Caco-2 (cell line): ENCODE measurements at regions not wholly inside any gene's neighbourhood (a gene's known extent, or its start where the extent isn't known, plus 50 kb on each side); places are given as distances from the start of the nearest gene placed in this dataset.

Experiments used
- BruUV-seq: library from RNA; stranded (reverse); fragments of 400-500 nt; replicated peaks from 2 replicates; lab custom pipeline; 2021; lab: Mats Ljungman, UMichigan
- CTCF ChIA-PET: fragments of 300-600 bp; sonication (Branson Sonifier 250); formaldehyde crosslinking; loops from one replicate; lab custom pipeline; 2022; ENCODE audit warnings: antibody characterized with exemption; lab: Charles Lee
- POLR2A ChIA-PET: fragments of 300-600 bp; sonication (Branson Sonifier 250); formaldehyde crosslinking; loops from one replicate; lab custom pipeline; 2022; ENCODE audit warnings: antibody characterized with exemption; lab: Charles Lee
- DNase-seq, 2 experiments: peaks; one replicate each; pipeline versions ENCODE4 v3.0.0 to v3.0.0-alpha.2; 2020 to 2022
- H3K27me3 ChIP-seq: replicated peaks from 2 replicates; pipeline ENCODE4 v1.6.0; 2011; ENCODE audit warnings: low read length; ENCODE audit not compliant: control insufficient read depth, insufficient read depth
- H3K36me3 ChIP-seq: 2 replicates; pipeline ENCODE4 v1.5.1; 2011; ENCODE audit warnings: low read length; ENCODE audit not compliant: control insufficient read depth, insufficient read depth
- H3K4me1 ChIP-seq: fragments of 250-450 bp; sonication (Bioruptor Pico); 2 replicates; pipeline ENCODE4 v1.5.1; 2020; ENCODE audit warnings: mild to moderate bottlenecking
- H3K4me3 ChIP-seq: 2 replicates; pipeline ENCODE4 v1.5.1; 2011; ENCODE audit warnings: low read depth, mild to moderate bottlenecking, control low read depth, low read length
- H3K9me3 ChIP-seq: fragments of 250-450 bp; sonication (Bioruptor Pico); 2 replicates; pipeline ENCODE4 v1.5.1; 2020; ENCODE audit warnings: mild to moderate bottlenecking, moderate library complexity
- H3K27ac Mint-ChIP-seq: one replicate; pipeline ENCODE4 v1.8.0; 2022; ENCODE audit warnings: mixed read lengths; ENCODE audit not compliant: unreplicated experiment
- H3K27me3 Mint-ChIP-seq: one replicate; pipeline ENCODE4 v1.8.0; 2022; ENCODE audit warnings: mixed read lengths; ENCODE audit not compliant: insufficient read depth, unreplicated experiment
- H3K36me3 Mint-ChIP-seq: one replicate; pipeline ENCODE4 v1.8.0; 2022; ENCODE audit warnings: mild to moderate bottlenecking, mixed read lengths; ENCODE audit not compliant: insufficient read depth, unreplicated experiment
- H3K4me1 Mint-ChIP-seq: one replicate; pipeline ENCODE4 v1.8.0; 2022; ENCODE audit warnings: low read depth, mixed read lengths; ENCODE audit not compliant: unreplicated experiment
- H3K4me3 Mint-ChIP-seq: one replicate; pipeline ENCODE4 v1.8.0; 2022; ENCODE audit warnings: mild to moderate bottlenecking, moderate library complexity, mixed read lengths; ENCODE audit not compliant: unreplicated experiment
- H3K9me3 Mint-ChIP-seq: one replicate; pipeline ENCODE4 v1.8.0; 2022; ENCODE audit warnings: mixed read lengths; ENCODE audit not compliant: unreplicated experiment
- CTCF ChIP-seq, 2 experiments: fragments of 200-600 bp in 1 of 2; IDR thresholded peaks; 1 replicate in 1 of 2; 2 replicates in 1 of 2; pipeline versions ENCODE4 v1.5.1 to v1.8.0; 2011 to 2022; ENCODE audit warnings: antibody characterized with exemption in 1 of 2, control low read depth in 1 of 2, inconsistent platforms in 1 of 2, low read depth in 1 of 2, low read length in 1 of 2, mild to moderate bottlenecking in 1 of 2, moderate library complexity in 1 of 2; ENCODE audit not compliant: insufficient read depth in 1 of 2, severe bottlenecking in 1 of 2, unreplicated experiment in 1 of 2
- intact Hi-C: fragments of 100-400 bp; cut with micrococcal nuclease; formaldehyde crosslinking; loops from one replicate; pipeline ENCODE4 v1.10.0; 2022; ENCODE audit not compliant: unreplicated experiment

GRCh38 chr6:105750089-105750488 is 336.0 kb upstream of the PRDM1 start:
- intact Hi-C loops: no loop called here
- no peak overlapping the region for H3K4me3 ChIP-seq
- no peak for TF ChIP-seq CTCF (IDR thresholded peaks at IDR 0.05; ENCODE audit: insufficient read depth in 1 of 2, low read depth in 1 of 2, low read length in 1 of 2, severe bottlenecking in 1 of 2, unreplicated experiment in 1 of 2)
- ChIA-PET POLR2A (no interaction called here), CTCF (no interaction called here)
- no peaks in the 10 kb centered on the region for H3K27me3 ChIP-seq
- no peaks in the 10 kb centered on the region for H3K9me3 ChIP-seq
- no TSS peak for BruUV-seq
- Mint-ChIP-seq H3K9me3 (no peaks in the 10 kb centered on the region), H3K36me3 (no peaks in the 10 kb centered on the region), H3K4me1 (peaks cover 5% of the 10 kb centered on the region), H3K27ac (no peak overlapping the region), H3K4me3 (no peak overlapping the region), H3K27me3 (no peaks in the 10 kb centered on the region)
- no peak for DNase-seq
- H3K4me1 ChIP-seq: no peaks in the 10 kb centered on the region
- H3K36me3 ChIP-seq: no peaks in the 10 kb centered on the region

GRCh38 chr6:105748737-105749161 is 337.4 kb upstream of the PRDM1 start:
- Mint-ChIP-seq H3K27me3 (no peaks in the 10 kb centered on the region), H3K4me1 (peaks cover 5% of the 10 kb centered on the region), H3K9me3 (no peaks in the 10 kb centered on the region), H3K27ac (no peak overlapping the region), H3K36me3 (no peaks in the 10 kb centered on the region), H3K4me3 (no peak overlapping the region)
- no peak for TF ChIP-seq CTCF (IDR thresholded peaks at IDR 0.05; ENCODE audit: insufficient read depth in 1 of 2, low read depth in 1 of 2, low read length in 1 of 2, severe bottlenecking in 1 of 2, unreplicated experiment in 1 of 2)
- H3K27me3 ChIP-seq: no peaks in the 10 kb centered on the region
- no TSS peak for BruUV-seq
- no peaks in the 10 kb centered on the region for H3K4me1 ChIP-seq
- DNase-seq: no peak
- CTCF ChIA-PET: no interaction called here
- intact Hi-C loops: no loop called here
- no peaks in the 10 kb centered on the region for H3K9me3 ChIP-seq
- H3K36me3 ChIP-seq: no peaks in the 10 kb centered on the region
- no peak overlapping the region for H3K4me3 ChIP-seq
- POLR2A ChIA-PET: no interaction called here

GRCh38 chr6:105747823-105748405 is 338.2 kb upstream of the PRDM1 start:
- H3K27me3 ChIP-seq: no peaks in the 10 kb centered on the region
- H3K4me3 Mint-ChIP-seq: no peak overlapping the region
- CTCF ChIA-PET: no interaction called here

More at GRCh38 chr6:105747823-105748405, 338.2 kb upstream of the PRDM1 start:
- POLR2A ChIA-PET: no interaction called here
- no peak for DNase-seq
- BruUV-seq: no TSS peak
- Mint-ChIP-seq H3K27ac (no peak overlapping the region), H3K36me3 (no peaks in the 10 kb centered on the region), H3K4me1 (peaks cover 5% of the 10 kb centered on the region), H3K9me3 (no peaks in the 10 kb centered on the region), H3K27me3 (no peaks in the 10 kb centered on the region)
- no peak overlapping the region for H3K4me3 ChIP-seq
- no peak for TF ChIP-seq CTCF (IDR thresholded peaks at IDR 0.05; ENCODE audit: insufficient read depth in 1 of 2, low read depth in 1 of 2, low read length in 1 of 2, severe bottlenecking in 1 of 2, unreplicated experiment in 1 of 2)
- H3K36me3 ChIP-seq: no peaks in the 10 kb centered on the region
- H3K9me3 ChIP-seq: no peaks in the 10 kb centered on the region
- H3K4me1 ChIP-seq: no peaks in the 10 kb centered on the region
- intact Hi-C loops: no loop called here
